GM12878 (cell line): ENCODE measurements at regions not wholly inside any gene's neighbourhood (a gene's known extent, or its start where the extent isn't known, plus 50 kb on each side); places are given as distances from the start of the nearest gene placed in this dataset.

Source experiments
- ATAC-seq: fragments of 200-7000 bp; cut with Tn5 transposase; 3 replicates; pipeline ENCODE4 v1.9.1; 2020; ENCODE audit warnings: mild to moderate bottlenecking, moderate library complexity
- BruUV-seq: library from RNA; stranded (reverse); fragments of 400-500 nt; replicated peaks from 2 replicates; lab custom pipeline; 2021; lab: Mats Ljungman, UMichigan
- CTCF ChIA-PET: fragments of 300-600 bp; sonication (Branson Sonifier 250); formaldehyde crosslinking; extraction: SDS; loops from one replicate; lab custom pipeline; 2021; ENCODE audit warnings: inconsistent platforms; lab: Yijun Ruan, JAX
- POLR2A ChIA-PET: fragments of 350-600 bp; formaldehyde crosslinking; extraction: SDS; loops from one replicate; lab custom pipeline; 2021; ENCODE audit warnings: inconsistent platforms; lab: Charles Lee
- RAD21 ChIA-PET: fragments of 300-600 bp; sonication (Branson Sonifier 250); formaldehyde crosslinking; loops from one replicate; lab custom pipeline; 2023; ENCODE audit warnings: antibody characterized with exemption; ENCODE audit not compliant: unreplicated experiment; lab: Charles Lee
- SMC1A ChIA-PET: fragments of 300-600 bp; sonication (Branson Sonifier 250); formaldehyde crosslinking; loops from one replicate; lab custom pipeline; 2023; ENCODE audit not compliant: unreplicated experiment, uncharacterized antibody; lab: Charles Lee
- DNase-seq: peaks from one replicate; pipeline ENCODE4 v3.0.0-alpha.2; 2011; ENCODE audit warnings: low read depth, low spot score
- FAIRE-seq: peaks from 3 replicates; lab custom pipeline; 2011; peaks lifted over from hg19 to GRCh38; lab: Jason Lieb, UNC
- H2AFZ ChIP-seq: 2 replicates; pipeline ENCODE4 v1.6.0; 2011; ENCODE audit warnings: low read depth, low read length, control low read depth; ENCODE audit not compliant: control insufficient read depth
- H3K27ac ChIP-seq: 2 replicates; pipeline ENCODE4 v1.5.1; 2011; ENCODE audit warnings: control low read depth; ENCODE audit not compliant: control insufficient read depth, insufficient read depth
- H3K27me3 ChIP-seq, 2 experiments: replicated peaks in 1 of 2; 2 replicates each; pipeline versions ENCODE4 v1.6.0 to v1.6.1; 2011; ENCODE audit warnings: low read length in 1 of 2; ENCODE audit not compliant: control insufficient read depth in 2 of 2, insufficient read depth in 2 of 2
- H3K36me3 ChIP-seq, 2 experiments: 2 replicates each; pipeline ENCODE4 v1.5.1; 2011; ENCODE audit warnings: low read length in 1 of 2; ENCODE audit not compliant: control insufficient read depth in 2 of 2, insufficient read depth in 2 of 2
- H3K4me1 ChIP-seq: 2 replicates; pipeline ENCODE4 v1.6.1; 2011; ENCODE audit warnings: mild to moderate bottlenecking, low read length, moderate library complexity, mixed read lengths; ENCODE audit not compliant: control insufficient read depth, insufficient read depth
- H3K4me2 ChIP-seq: 2 replicates; pipeline ENCODE4 v1.6.0; 2011; ENCODE audit warnings: control low read depth; ENCODE audit not compliant: control insufficient read depth, insufficient read depth
- H3K4me3 ChIP-seq: fragments of 200-600 bp; sonication (generic); 2 replicates; pipeline ENCODE4 v1.5.1; 2016
- H3K79me2 ChIP-seq: 2 replicates; pipeline ENCODE4 v1.6.0; 2011; ENCODE audit warnings: low read length; ENCODE audit not compliant: control insufficient read depth, insufficient read depth
- H3K9ac ChIP-seq: 2 replicates; pipeline ENCODE4 v1.8.0; 2011; ENCODE audit warnings: low read length, control low read depth, mixed read lengths; ENCODE audit not compliant: control insufficient read depth, insufficient read depth
- H3K9me3 ChIP-seq: replicated peaks from 3 replicates; pipeline ENCODE4 v1.5.1; 2011; ENCODE audit warnings: mild to moderate bottlenecking, low read length; ENCODE audit not compliant: control insufficient read depth, insufficient read depth
- H4K20me1 ChIP-seq: 2 replicates; pipeline ENCODE4 v1.6.0; 2011; ENCODE audit not compliant: control insufficient read depth, insufficient read depth
- CHD4 ChIP-seq: fragments of 200-600 bp; sonication (generic); IDR thresholded peaks from 2 replicates; pipeline ENCODE4 v1.6.1; 2016; ENCODE audit warnings: mild to moderate bottlenecking
- CREB1 ChIP-seq: IDR thresholded peaks from 2 replicates; pipeline ENCODE4 v1.6.1; 2012; ENCODE audit warnings: low read depth, mild to moderate bottlenecking, inconsistent platforms
- EZH2 ChIP-seq: IDR thresholded peaks from 2 replicates; pipeline ENCODE4 v1.6.1; 2012; ENCODE audit warnings: low read depth, mild to moderate bottlenecking, control low read depth, inconsistent platforms, low read length, borderline replicate concordance; ENCODE audit not compliant: control insufficient read depth
- HDAC6 ChIP-seq: fragments of 200-600 bp; sonication (generic); IDR thresholded peaks from one replicate; pipeline ENCODE4 v1.8.0; 2017; ENCODE audit warnings: antibody characterized with exemption; ENCODE audit not compliant: unreplicated experiment
- IRF5 ChIP-seq: fragments of 450-650 bp; IDR thresholded peaks from 2 replicates; pipeline ENCODE4 v1.6.1; 2017; ENCODE audit warnings: borderline replicate concordance
- KAT2A ChIP-seq: conservative IDR thresholded peaks from 2 replicates; pipeline ENCODE4 v1.6.1; 2011; ENCODE audit warnings: low read depth, low read length; ENCODE audit not compliant: control insufficient read depth
- KLF5 ChIP-seq: fragments of 450-650 bp; IDR thresholded peaks from 2 replicates; pipeline ENCODE4 v1.6.1; 2014; ENCODE audit warnings: mild to moderate bottlenecking; ENCODE audit not compliant: partially characterized antibody
- MTA3 ChIP-seq: IDR thresholded peaks from 2 replicates; pipeline ENCODE4 v1.6.1; 2012; ENCODE audit warnings: low read length, inconsistent platforms, borderline replicate concordance
- MXI1 ChIP-seq: fragments of 150-350 bp; IDR thresholded peaks from 2 replicates; pipeline ENCODE4 v1.6.1; 2011; ENCODE audit warnings: low read depth, mild to moderate bottlenecking, inconsistent platforms, low read length, improper control_type of control experiment
- PKNOX1 ChIP-seq: fragments of 450-650 bp; IDR thresholded peaks from 2 replicates; pipeline ENCODE4 v1.6.1; 2016; ENCODE audit warnings: mild to moderate bottlenecking
- POLR2AphosphoS2 ChIP-seq: IDR thresholded peaks from 2 replicates; pipeline ENCODE4 v1.6.1; 2011; ENCODE audit warnings: low read depth, mild to moderate bottlenecking, low read length, improper control_type of control experiment, moderate library complexity
- RCOR1 ChIP-seq: conservative IDR thresholded peaks from 2 replicates; pipeline ENCODE4 v1.6.1; 2012; ENCODE audit warnings: low read depth, low read length, improper control_type of control experiment
- RELA ChIP-seq: fragments of 450-650 bp; IDR thresholded peaks from 2 replicates; pipeline ENCODE4 v1.8.0; 2014; ENCODE audit warnings: borderline replicate concordance; ENCODE audit not compliant: partially characterized antibody
- SMAD1 ChIP-seq: fragments of 450-650 bp; IDR thresholded peaks from 2 replicates; pipeline ENCODE4 v1.6.1; 2018; ENCODE audit warnings: mild to moderate bottlenecking, low read depth; ENCODE audit not compliant: partially characterized antibody
- SREBF1 ChIP-seq: IDR thresholded peaks from 2 replicates; pipeline ENCODE4 v1.6.1; 2012; ENCODE audit warnings: mild to moderate bottlenecking, low read length
- TARDBP ChIP-seq: IDR thresholded peaks from 2 replicates; pipeline ENCODE4 v1.6.1; 2016; ENCODE audit warnings: borderline replicate concordance
- TBL1XR1 ChIP-seq: IDR thresholded peaks from 2 replicates; pipeline ENCODE4 v1.6.1; 2012; ENCODE audit warnings: low read depth, low read length, improper control_type of control experiment
- TCF7 ChIP-seq: IDR thresholded peaks from 2 replicates; pipeline ENCODE4 v1.6.1; 2014; ENCODE audit warnings: antibody characterized with exemption, borderline replicate concordance
- ZBTB40 ChIP-seq: fragments of 450-650 bp; IDR thresholded peaks from 2 replicates; pipeline ENCODE4 v1.6.1; 2016; ENCODE audit warnings: mild to moderate bottlenecking, moderate library complexity, borderline replicate concordance
- ZNF24 ChIP-seq: fragments of 450-650 bp; IDR thresholded peaks from 2 replicates; pipeline ENCODE4 v1.6.1; 2017; ENCODE audit warnings: antibody characterized with exemption, mild to moderate bottlenecking
- WGBS: methylation state at CpG from one replicate; pipeline ENCODE4 v1.1.6; 2016; ENCODE audit warnings: low lambda C conversion rate; ENCODE audit not compliant: insufficient replicate concordance, insufficient coverage; ENCODE audit errors: missing lambda C conversion rate; 5-methylcytosine and 5-hydroxymethylcytosine counted together
- in situ Hi-C: fragments of 300-500 bp; cut with MboI; formaldehyde crosslinking; loops from 9 replicates; pipeline ENCODE4 v1.14.3; 2018; ENCODE audit warnings: mixed read lengths
- intact Hi-C: fragments of 100-400 bp; cut with micrococcal nuclease; formaldehyde crosslinking; loops from one replicate; pipeline ENCODE4 v1.14.2; 2022; ENCODE audit not compliant: unreplicated experiment

- TF ChIP-seq PKNOX1 = no peak
- no peak for TF ChIP-seq TBL1XR1
- no peak for TF ChIP-seq POLR2AphosphoS2
- no peak for TF ChIP-seq MTA3
- TF ChIP-seq RELA = no peak
- TF ChIP-seq EZH2 = no peak
These were observed 162.7 kb upstream of the B3GAT2 start (continued) for GRCh38 chr6:71119560-71119959.

GRCh38 chr6:71123051-71123450 is 165.6 kb upstream of the OGFRL1 start:
- BruUV-seq = no TSS peak
- no peak overlapping the region for H2AFZ ChIP-seq
- H3K9me3 ChIP-seq = no peaks in the 10 kb centered on the region
- no peak overlapping the region for H3K27ac ChIP-seq
- no peaks in the 10 kb centered on the region for H3K4me1 ChIP-seq
- no peak overlapping the region for H3K9ac ChIP-seq
- WGBS = 0% methylated on average over 1 of the region's 1 CpG
- H4K20me1 ChIP-seq = no peaks in the 10 kb centered on the region
- no peak for ATAC-seq
- RAD21 ChIA-PET = no interaction called here
- H3K4me2 ChIP-seq = no peak overlapping the region
- intact Hi-C loops (no loop called here), in situ Hi-C loops (no loop called here)
- DNase-seq = no peak
- no peaks in the 10 kb centered on the region for H3K36me3 ChIP-seq
- SMC1A ChIA-PET = no interaction called here
- H3K4me3 ChIP-seq = no peak overlapping the region
- POLR2A ChIA-PET = no interaction called here
- H3K79me2 ChIP-seq = no peaks in the 10 kb centered on the region
- no peaks in the 10 kb centered on the region for H3K27me3 ChIP-seq
- CTCF ChIA-PET = no interaction called here
- FAIRE-seq = no peak
- TF ChIP-seq RCOR1 (no peak), SMAD1 (no peak), IRF5 (no peak), KAT2A (no peak), CHD4 (no peak), HDAC6 (no peak), TBL1XR1 (no peak), SREBF1 (no peak), CREB1 (no peak), TCF7 (no peak), ZNF24 (no peak), ZBTB40 (no peak), MXI1 (no peak), KLF5 (no peak), TARDBP (no peak), RELA (no peak)
